Right atrium auricular region (tissue), 2 donors: ENCODE measurements at regions not wholly inside any gene's neighbourhood (a gene's known extent, or its start where the extent isn't known, plus 50 kb on each side); places are given as distances from the start of the nearest gene placed in this dataset.

Source experiments
- DNase-seq: peaks from one replicate; pipeline ENCODE4 v3.0.0-alpha.2; 2019; ENCODE audit warnings: low spot score
- H3K27ac ChIP-seq, 2 donors: fragments of 200-600 bp; sonication (generic); 1 replicate in 1 of 2; 2 replicates in 1 of 2; pipeline ENCODE4 v1.5.1; 2016 to 2019
- H3K27me3 ChIP-seq, 2 donors: fragments of 200-600 bp; sonication (generic); one replicate each; pipeline versions ENCODE4 v1.5.1 to v1.6.0; 2017 to 2019
- H3K36me3 ChIP-seq: fragments of 200-600 bp; sonication (generic); one replicate; pipeline ENCODE4 v1.5.1; 2016
- H3K4me1 ChIP-seq, 2 donors: fragments of 200-600 bp; sonication (generic); one replicate each; pipeline versions ENCODE4 v1.5.1 to v1.6.0; 2017 to 2019
- H3K4me3 ChIP-seq, 2 donors: fragments of 200-600 bp; sonication (generic); 1 replicate in 1 of 2; 2 replicates in 1 of 2; pipeline ENCODE4 v1.5.1; 2017 to 2019; ENCODE audit warnings: mild to moderate bottlenecking in 1 of 2, moderate library complexity in 1 of 2
- H3K9me3 ChIP-seq, 2 donors: fragments of 200-600 bp; sonication (generic); one replicate each; pipeline ENCODE4 v1.5.1; 2019
- CTCF ChIP-seq, 2 donors: fragments of 200-600 bp; sonication (generic); IDR thresholded peaks; one replicate each; pipeline ENCODE4 v1.5.1; 2019; ENCODE audit warnings: antibody characterized with exemption in 2 of 2

- Histone ChIP-seq H3K27ac (no peak overlapping the region), H3K4me1 (no peaks in the 10 kb centered on the region), H3K27me3 (no peaks in the 10 kb centered on the region), H3K4me3 (no peak overlapping the region), H3K9me3 (peaks cover 0 to 23% of the 10 kb centered on the region in 2 donors), H3K36me3 (no peaks in the 10 kb centered on the region)
- TF ChIP-seq CTCF (IDR thresholded peaks at IDR 0.05): no peak
- no peak for DNase-seq
Measured at GRCh38 chr4:126827669-126828068, 805.1 kb upstream of the INTU start.

GRCh38 chr4:126834854-126835253, 797.9 kb upstream of the INTU start:
- H3K9me3 ChIP-seq: peaks cover 0 to 51% of the 10 kb centered on the region in 2 donors

GRCh38 chr4:126838941-126839679, 793.6 kb upstream of the INTU start:
- H3K4me1 ChIP-seq: no peaks in the 10 kb centered on the region
- peaks cover 0 to 28% of the 10 kb centered on the region in 2 donors for H3K9me3 ChIP-seq
- no peak overlapping the region for H3K27ac ChIP-seq
- no peak for DNase-seq
- no peaks in the 10 kb centered on the region for H3K27me3 ChIP-seq
- TF ChIP-seq CTCF (IDR thresholded peaks at IDR 0.05): no peak
- no peak overlapping the region for H3K4me3 ChIP-seq
- H3K36me3 ChIP-seq: no peaks in the 10 kb centered on the region

More at GRCh38 chr4:126834854-126835253, 797.9 kb upstream of the INTU start:
- no peaks in the 10 kb centered on the region for H3K27me3 ChIP-seq
- no peak overlapping the region for H3K27ac ChIP-seq
- H3K4me3 ChIP-seq: no peak overlapping the region
- H3K36me3 ChIP-seq: no peaks in the 10 kb centered on the region
- no peaks in the 10 kb centered on the region for H3K4me1 ChIP-seq
- no peak for DNase-seq
- no peak for TF ChIP-seq CTCF (IDR thresholded peaks at IDR 0.05)

- no peaks in the 10 kb centered on the region for H3K4me1 ChIP-seq
- H3K36me3 ChIP-seq: no peaks in the 10 kb centered on the region
- DNase-seq: no peak
- H3K4me3 ChIP-seq: no peak overlapping the region
- H3K27ac ChIP-seq: no peak overlapping the region
- no peak for TF ChIP-seq CTCF (IDR thresholded peaks at IDR 0.05)
- H3K27me3 ChIP-seq: no peaks in the 10 kb centered on the region
- H3K9me3 ChIP-seq: peaks cover 0 to 9% of the 10 kb centered on the region in 2 donors
Measured at GRCh38 chr4:126843492-126844067, 789.2 kb upstream of the INTU start.

- DNase-seq: no peak
- no peaks in the 10 kb centered on the region for H3K4me1 ChIP-seq
- TF ChIP-seq CTCF (IDR thresholded peaks at IDR 0.05): no peak
- no peaks in the 10 kb centered on the region for H3K36me3 ChIP-seq
- no peaks in the 10 kb centered on the region for H3K9me3 ChIP-seq
- no peaks in the 10 kb centered on the region for H3K27me3 ChIP-seq
- H3K27ac ChIP-seq: no peak overlapping the region
- no peak overlapping the region for H3K4me3 ChIP-seq
Measured at GRCh38 chr4:126850286-126850685, 782.5 kb upstream of the INTU start.
